ENCODE measurements at regions not wholly inside any gene's neighbourhood (a gene's known extent, or its start where the extent isn't known, plus 50 kb on each side); places are given as distances from the start of the nearest gene placed in this dataset.

DNA sequence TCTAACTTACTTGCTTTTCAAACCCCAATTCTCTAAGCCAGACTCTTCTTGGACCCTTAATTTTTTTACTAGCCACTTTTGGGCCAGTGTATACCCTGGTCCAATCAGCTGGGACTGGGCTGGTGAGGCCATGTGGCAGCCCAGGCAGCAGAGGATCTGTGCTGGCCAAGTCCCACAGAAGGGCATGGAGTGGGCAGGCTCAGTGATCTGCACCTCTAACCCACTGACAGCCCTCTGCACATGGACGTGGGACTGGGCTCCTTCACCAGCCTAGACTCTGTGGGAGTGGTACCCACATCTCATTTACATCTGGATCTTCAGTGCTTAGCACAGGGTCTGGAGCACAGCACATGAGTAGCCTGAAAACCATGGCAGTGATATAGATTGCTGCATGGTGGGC lies 56.1 kb upstream of the PRR23C start:
- no peaks in the 10 kb centered on the region for H3K27me3 ChIP-seq (ENCODE audit: control insufficient read depth, insufficient read depth, low read length)
- no peak overlapping the region for H3K4me3 ChIP-seq (ENCODE audit: low read depth, low read length)
- no peak overlapping the region for H3K27ac ChIP-seq
- no peak overlapping the region for H3K9ac ChIP-seq
- H3K4me1 ChIP-seq = no peaks in the 10 kb centered on the region
- no peak overlapping the region for H2AFZ ChIP-seq
- H3K9me3 ChIP-seq (ENCODE audit: control insufficient read depth, low read length) = no peaks in the 10 kb centered on the region
- no peaks in the 10 kb centered on the region for H3K36me3 ChIP-seq (ENCODE audit: control insufficient read depth, insufficient read depth, low read length)
- TF ChIP-seq, protein P1, sequence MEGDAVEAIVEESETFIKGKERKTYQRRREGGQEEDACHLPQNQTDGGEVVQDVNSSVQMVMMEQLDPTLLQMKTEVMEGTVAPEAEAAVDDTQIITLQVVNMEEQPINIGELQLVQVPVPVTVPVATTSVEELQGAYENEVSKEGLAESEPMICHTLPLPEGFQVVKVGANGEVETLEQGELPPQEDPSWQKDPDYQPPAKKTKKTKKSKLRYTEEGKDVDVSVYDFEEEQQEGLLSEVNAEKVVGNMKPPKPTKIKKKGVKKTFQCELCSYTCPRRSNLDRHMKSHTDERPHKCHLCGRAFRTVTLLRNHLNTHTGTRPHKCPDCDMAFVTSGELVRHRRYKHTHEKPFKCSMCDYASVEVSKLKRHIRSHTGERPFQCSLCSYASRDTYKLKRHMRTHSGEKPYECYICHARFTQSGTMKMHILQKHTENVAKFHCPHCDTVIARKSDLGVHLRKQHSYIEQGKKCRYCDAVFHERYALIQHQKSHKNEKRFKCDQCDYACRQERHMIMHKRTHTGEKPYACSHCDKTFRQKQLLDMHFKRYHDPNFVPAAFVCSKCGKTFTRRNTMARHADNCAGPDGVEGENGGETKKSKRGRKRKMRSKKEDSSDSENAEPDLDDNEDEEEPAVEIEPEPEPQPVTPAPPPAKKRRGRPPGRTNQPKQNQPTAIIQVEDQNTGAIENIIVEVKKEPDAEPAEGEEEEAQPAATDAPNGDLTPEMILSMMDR (IDR thresholded peaks at IDR 0.05) = no peak
- no peaks in the 10 kb centered on the region for H3K79me2 ChIP-seq
- no peak overlapping the region for H3K4me2 ChIP-seq (ENCODE audit: low read length)

DNA sequence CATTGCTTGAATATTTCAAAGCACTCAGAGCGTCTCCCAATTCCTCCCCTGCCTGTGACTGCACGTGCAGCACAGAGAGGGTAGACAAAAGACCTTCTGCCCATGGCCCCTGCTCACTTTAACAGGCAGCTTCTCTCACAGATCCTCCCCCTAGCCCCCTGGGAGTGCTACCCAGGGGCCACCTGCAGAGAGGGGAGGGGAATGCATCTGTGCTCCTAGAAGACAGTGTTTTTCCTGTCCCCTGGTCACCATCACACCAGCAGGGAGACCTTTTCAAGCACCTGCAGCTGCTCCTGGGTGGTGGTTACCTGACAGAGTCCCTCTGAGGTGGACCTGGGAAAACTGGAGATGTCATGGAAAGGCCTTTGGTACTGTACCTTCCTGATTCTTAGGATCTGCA lies 56.7 kb upstream of the PRR23C start:
- H3K79me2 ChIP-seq = no peaks in the 10 kb centered on the region
- no peak overlapping the region for H2AFZ ChIP-seq
- no peak overlapping the region for H3K27ac ChIP-seq
- H3K4me1 ChIP-seq = no peaks in the 10 kb centered on the region
- no peak overlapping the region for H3K9ac ChIP-seq
- H3K4me3 ChIP-seq (ENCODE audit: low read depth, low read length) = no peak overlapping the region
- no peaks in the 10 kb centered on the region for H3K27me3 ChIP-seq (ENCODE audit: control insufficient read depth, insufficient read depth, low read length)
- no peaks in the 10 kb centered on the region for H3K9me3 ChIP-seq (ENCODE audit: control insufficient read depth, low read length)
- TF ChIP-seq, protein P1 (IDR thresholded peaks at IDR 0.05) = no peak
- H3K4me2 ChIP-seq (ENCODE audit: low read length) = no peak overlapping the region
- H3K36me3 ChIP-seq (ENCODE audit: control insufficient read depth, insufficient read depth, low read length) = no peaks in the 10 kb centered on the region

DNA sequence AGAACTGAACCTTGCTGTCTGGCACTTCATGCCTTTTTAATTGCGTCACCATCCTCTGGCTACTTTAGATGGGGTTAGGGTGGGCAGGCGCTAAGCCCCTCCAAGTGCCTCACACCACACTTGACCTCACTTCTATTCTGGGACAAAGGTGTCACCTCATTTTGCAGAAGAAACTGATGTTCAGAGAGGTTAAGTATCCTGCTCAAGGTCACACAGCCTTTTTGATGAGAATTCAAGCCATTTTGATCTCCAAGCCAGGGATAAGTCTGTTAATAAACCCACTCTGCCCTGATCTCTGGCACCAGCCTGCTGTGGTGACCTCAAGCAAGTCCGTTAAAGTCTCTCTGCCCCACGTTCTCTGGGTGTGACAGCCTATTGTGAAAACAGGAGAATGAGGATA lies 58.8 kb upstream of the PRR23C start:
- Histone ChIP-seq H3K36me3 (ENCODE audit: control insufficient read depth, insufficient read depth, low read length) (no peaks in the 10 kb centered on the region), H3K4me1 (no peaks in the 10 kb centered on the region), H3K4me2 (ENCODE audit: low read length) (no peak overlapping the region), H3K9ac (no peak overlapping the region), H3K79me2 (no peaks in the 10 kb centered on the region), H2AFZ (no peak overlapping the region), H3K27ac (no peak overlapping the region), H3K27me3 (ENCODE audit: control insufficient read depth, insufficient read depth, low read length) (no peaks in the 10 kb centered on the region), H3K4me3 (ENCODE audit: low read depth, low read length) (no peak overlapping the region), H3K9me3 (ENCODE audit: control insufficient read depth, low read length) (no peaks in the 10 kb centered on the region)
- TF ChIP-seq, protein P1 (IDR thresholded peaks at IDR 0.05) = no peak

DNA sequence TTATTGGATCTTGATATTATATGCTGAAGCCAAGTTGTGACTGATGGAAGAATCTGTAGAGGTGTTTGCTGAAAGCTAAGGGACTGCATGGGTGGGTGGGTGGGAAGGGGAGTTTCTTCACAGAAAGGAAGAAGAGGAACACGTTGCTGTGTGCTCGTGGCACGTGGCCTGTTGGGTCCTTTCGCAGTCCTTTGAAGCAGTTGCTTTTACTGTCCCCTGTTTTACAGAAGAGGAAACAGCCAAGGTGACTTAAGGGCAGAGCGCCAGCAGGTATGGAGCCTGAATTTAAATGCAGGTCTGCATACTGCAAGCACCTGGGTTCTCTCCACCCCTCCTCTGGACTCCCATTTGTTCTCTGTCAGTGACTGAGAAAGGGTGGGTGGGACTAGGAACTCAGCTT lies 59.4 kb upstream of the PRR23C start:
- no peaks in the 10 kb centered on the region for H3K4me1 ChIP-seq
- H3K4me3 ChIP-seq (ENCODE audit: low read depth, low read length) = no peak overlapping the region
- H3K9me3 ChIP-seq (ENCODE audit: control insufficient read depth, low read length) = no peaks in the 10 kb centered on the region
- no peaks in the 10 kb centered on the region for H3K27me3 ChIP-seq (ENCODE audit: control insufficient read depth, insufficient read depth, low read length)
- no peak overlapping the region for H3K27ac ChIP-seq
- H3K4me2 ChIP-seq (ENCODE audit: low read length) = no peak overlapping the region
- no peak overlapping the region for H2AFZ ChIP-seq
- H3K9ac ChIP-seq = no peak overlapping the region
- H3K36me3 ChIP-seq (ENCODE audit: control insufficient read depth, insufficient read depth, low read length) = no peaks in the 10 kb centered on the region
- no peaks in the 10 kb centered on the region for H3K79me2 ChIP-seq
- TF ChIP-seq, protein P1 (IDR thresholded peaks at IDR 0.05) = no peak

DNA sequence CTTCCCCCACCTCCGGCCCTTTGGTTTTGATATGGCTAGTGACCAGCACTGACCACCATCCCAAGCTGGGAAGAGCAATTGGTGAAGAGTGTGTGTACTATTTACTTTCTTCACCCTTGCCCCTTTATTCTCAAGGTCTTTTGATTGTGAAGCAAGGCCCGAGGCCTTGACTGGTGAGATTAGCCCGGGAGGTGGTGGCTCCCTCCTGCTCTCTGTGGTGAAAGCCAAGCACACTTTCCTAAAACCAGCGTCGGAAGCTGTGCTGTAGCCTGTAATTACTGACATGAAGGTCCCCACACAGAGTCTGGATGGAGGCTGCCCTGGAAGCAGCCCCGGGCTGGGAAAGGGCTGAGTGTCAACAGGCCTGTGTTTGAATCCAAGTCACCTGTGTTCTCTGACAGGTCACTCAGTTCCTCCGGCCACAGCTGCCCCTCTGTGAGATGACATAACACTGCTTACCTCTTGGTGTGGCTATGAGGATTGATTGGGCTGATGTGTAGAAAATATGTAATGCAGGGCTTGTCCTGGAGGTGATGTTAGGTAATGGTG lies 60.5 kb upstream of the PRR23C start:
- no peaks in the 10 kb centered on the region for H3K4me1 ChIP-seq
- no peaks in the 10 kb centered on the region for H3K36me3 ChIP-seq (ENCODE audit: control insufficient read depth, insufficient read depth, low read length)
- H2AFZ ChIP-seq = no peak overlapping the region
- no peak overlapping the region for H3K9ac ChIP-seq
- no peak overlapping the region for H3K27ac ChIP-seq
- TF ChIP-seq, protein P1 (IDR thresholded peaks at IDR 0.05) = no peak
- H3K27me3 ChIP-seq (ENCODE audit: control insufficient read depth, insufficient read depth, low read length) = no peaks in the 10 kb centered on the region
- no peak overlapping the region for H3K4me2 ChIP-seq (ENCODE audit: low read length)
- H3K79me2 ChIP-seq = no peaks in the 10 kb centered on the region
- no peak overlapping the region for H3K4me3 ChIP-seq (ENCODE audit: low read depth, low read length)
- H3K9me3 ChIP-seq (ENCODE audit: control insufficient read depth, low read length) = no peaks in the 10 kb centered on the region

All from parathyroid adenoma (tissue), 2 donors.